ENCODE measurements at regions not wholly inside any gene's neighbourhood (a gene's known extent, or its start where the extent isn't known, plus 50 kb on each side); places are given as distances from the start of the nearest gene placed in this dataset.

DNA sequence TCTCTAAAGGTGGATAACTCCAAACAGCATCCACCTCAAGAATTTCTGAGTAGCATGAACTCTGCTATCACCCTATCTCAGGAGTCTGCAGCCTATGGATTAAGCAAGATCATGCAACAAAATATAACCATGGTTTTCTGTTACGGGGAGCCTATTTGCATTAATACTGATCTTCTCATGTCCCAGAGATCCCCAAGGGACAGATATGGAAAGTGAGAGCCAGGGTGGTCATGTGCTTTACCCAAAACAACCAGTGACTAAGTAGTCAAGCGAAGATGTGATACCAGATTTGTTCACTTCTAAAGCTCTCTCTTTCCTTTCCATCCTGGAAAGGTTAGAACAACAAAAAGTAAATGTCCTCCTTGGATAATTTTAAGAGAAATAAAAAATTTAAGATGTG lies 125.1 kb downstream of the PRRX1 start:
- Mint-ChIP-seq H3K4me3 (no peak overlapping the region), H3K4me1 (peaks cover 4% of the 10 kb centered on the region), H3K36me3 (ENCODE audit: low read depth) (no peaks in the 10 kb centered on the region), H3K27ac (no peak overlapping the region), H3K9me3 (peaks cover 1% of the 10 kb centered on the region), H3K27me3 (ENCODE audit: low read depth, poor library complexity) (no peaks in the 10 kb centered on the region)
- TF ChIP-seq, protein P1, sequence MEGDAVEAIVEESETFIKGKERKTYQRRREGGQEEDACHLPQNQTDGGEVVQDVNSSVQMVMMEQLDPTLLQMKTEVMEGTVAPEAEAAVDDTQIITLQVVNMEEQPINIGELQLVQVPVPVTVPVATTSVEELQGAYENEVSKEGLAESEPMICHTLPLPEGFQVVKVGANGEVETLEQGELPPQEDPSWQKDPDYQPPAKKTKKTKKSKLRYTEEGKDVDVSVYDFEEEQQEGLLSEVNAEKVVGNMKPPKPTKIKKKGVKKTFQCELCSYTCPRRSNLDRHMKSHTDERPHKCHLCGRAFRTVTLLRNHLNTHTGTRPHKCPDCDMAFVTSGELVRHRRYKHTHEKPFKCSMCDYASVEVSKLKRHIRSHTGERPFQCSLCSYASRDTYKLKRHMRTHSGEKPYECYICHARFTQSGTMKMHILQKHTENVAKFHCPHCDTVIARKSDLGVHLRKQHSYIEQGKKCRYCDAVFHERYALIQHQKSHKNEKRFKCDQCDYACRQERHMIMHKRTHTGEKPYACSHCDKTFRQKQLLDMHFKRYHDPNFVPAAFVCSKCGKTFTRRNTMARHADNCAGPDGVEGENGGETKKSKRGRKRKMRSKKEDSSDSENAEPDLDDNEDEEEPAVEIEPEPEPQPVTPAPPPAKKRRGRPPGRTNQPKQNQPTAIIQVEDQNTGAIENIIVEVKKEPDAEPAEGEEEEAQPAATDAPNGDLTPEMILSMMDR (IDR thresholded peaks at IDR 0.05): no peak
- DNase-seq: no peak

DNA sequence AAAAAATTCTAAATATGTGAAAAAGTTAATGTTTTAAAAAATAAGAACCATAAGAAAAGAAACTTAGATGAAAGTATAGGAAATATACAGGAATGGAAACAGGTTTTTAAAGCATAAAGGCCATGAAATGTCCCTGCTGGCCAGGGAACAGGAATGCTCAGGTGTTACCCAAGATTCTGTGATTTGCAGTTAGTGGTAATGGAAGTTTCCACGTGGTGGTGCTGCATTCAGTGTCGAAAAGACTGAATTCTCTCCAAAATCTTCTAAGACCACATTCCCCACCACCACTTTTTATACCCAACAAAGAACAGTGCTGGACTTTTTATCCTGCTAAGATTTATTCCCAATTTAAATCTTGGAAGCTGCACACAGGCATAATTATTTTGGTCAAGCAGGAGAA lies 126.2 kb downstream of the PRRX1 start:
- H3K9me3 Mint-ChIP-seq: no peaks in the 10 kb centered on the region
- TF ChIP-seq, protein P1 (IDR thresholded peaks at IDR 0.05): no peak
- DNase-seq: no peak
- H3K4me3 Mint-ChIP-seq: no peak overlapping the region
- H3K36me3 Mint-ChIP-seq (ENCODE audit: low read depth): no peaks in the 10 kb centered on the region
- no peak overlapping the region for H3K27ac Mint-ChIP-seq
- H3K4me1 Mint-ChIP-seq: peaks cover 4% of the 10 kb centered on the region
- no peaks in the 10 kb centered on the region for H3K27me3 Mint-ChIP-seq (ENCODE audit: low read depth, poor library complexity)

DNA sequence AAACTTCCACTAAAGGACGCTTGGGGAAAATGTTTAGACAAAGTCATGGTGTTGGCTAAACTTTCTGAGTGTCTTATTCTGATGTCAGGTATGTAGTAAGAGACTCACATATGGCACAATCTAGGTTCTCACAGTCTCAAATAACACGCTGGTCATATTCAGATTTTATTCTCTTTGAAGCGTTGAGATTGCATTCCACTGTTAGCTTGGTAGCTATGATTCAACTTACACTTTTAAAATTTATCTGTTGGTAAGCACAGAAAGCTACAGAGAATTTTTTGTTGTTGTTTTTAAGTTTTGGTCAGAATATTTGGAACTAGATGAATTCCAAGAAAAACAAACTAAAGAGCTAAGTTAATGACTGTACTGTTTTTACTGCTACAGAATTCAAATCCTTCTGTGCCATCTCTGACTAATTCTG lies 126.7 kb downstream of the PRRX1 start:
- no peak for DNase-seq
- H3K9me3 Mint-ChIP-seq: no peaks in the 10 kb centered on the region
- peaks cover 4% of the 10 kb centered on the region for H3K4me1 Mint-ChIP-seq
- no peak overlapping the region for H3K4me3 Mint-ChIP-seq
- H3K27me3 Mint-ChIP-seq (ENCODE audit: low read depth, poor library complexity): no peaks in the 10 kb centered on the region
- H3K27ac Mint-ChIP-seq: no peak overlapping the region
- TF ChIP-seq, protein P1 (IDR thresholded peaks at IDR 0.05): no peak
- H3K36me3 Mint-ChIP-seq (ENCODE audit: low read depth): no peaks in the 10 kb centered on the region

DNA sequence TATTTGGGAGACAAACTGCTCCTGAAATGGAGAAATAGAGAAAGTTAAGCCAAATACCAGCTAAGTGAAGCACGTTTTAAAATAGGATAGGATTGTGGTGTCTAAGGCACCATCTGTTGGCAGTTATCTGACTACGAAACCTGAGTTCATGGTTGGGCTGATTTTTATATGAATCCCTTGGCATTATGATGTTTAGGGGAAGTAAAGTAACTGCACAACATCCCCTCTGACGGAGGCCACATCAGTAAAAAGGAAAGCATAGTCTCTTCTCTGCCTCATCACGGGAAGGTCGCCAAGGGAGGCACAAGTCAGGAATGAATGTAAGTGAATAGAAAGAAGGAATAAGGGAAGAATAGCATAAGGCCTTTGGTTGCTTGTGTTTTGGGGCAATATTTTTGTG lies 128.0 kb downstream of the PRRX1 start:
- no peaks in the 10 kb centered on the region for H3K27me3 Mint-ChIP-seq (ENCODE audit: low read depth, poor library complexity)
- no peak for DNase-seq
- H3K4me1 Mint-ChIP-seq: peaks cover 4% of the 10 kb centered on the region
- H3K9me3 Mint-ChIP-seq: no peaks in the 10 kb centered on the region
- TF ChIP-seq, protein P1 (IDR thresholded peaks at IDR 0.05): no peak
- no peaks in the 10 kb centered on the region for H3K36me3 Mint-ChIP-seq (ENCODE audit: low read depth)
- no peak overlapping the region for H3K4me3 Mint-ChIP-seq
- H3K27ac Mint-ChIP-seq: no peak overlapping the region

DNA sequence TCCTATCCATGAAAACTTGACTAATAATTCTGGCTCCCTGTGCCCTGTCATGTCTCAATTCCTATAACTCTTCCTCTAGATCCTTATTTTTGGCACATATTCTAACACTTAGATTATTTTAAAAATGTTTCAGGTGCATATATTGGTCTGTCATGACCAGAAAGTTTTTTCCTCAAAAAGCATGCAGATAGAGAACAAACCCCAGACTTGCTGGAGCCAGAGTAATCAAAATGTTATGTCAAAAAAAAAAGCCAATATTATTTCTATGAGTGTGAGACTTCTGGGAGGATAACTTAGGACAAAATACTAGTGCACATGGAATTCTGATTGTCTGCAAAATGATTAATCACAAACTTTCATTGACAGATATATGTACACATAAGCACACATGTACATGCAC lies 135.1 kb upstream of the MROH9 start:
- Mint-ChIP-seq H3K27me3 (ENCODE audit: low read depth, poor library complexity) (no peaks in the 10 kb centered on the region), H3K4me3 (no peak overlapping the region), H3K27ac (no peak overlapping the region), H3K36me3 (ENCODE audit: low read depth) (no peaks in the 10 kb centered on the region), H3K9me3 (no peaks in the 10 kb centered on the region), H3K4me1 (no peaks in the 10 kb centered on the region)
- TF ChIP-seq, protein P1 (IDR thresholded peaks at IDR 0.05): no peak
- DNase-seq: no peak

DNA sequence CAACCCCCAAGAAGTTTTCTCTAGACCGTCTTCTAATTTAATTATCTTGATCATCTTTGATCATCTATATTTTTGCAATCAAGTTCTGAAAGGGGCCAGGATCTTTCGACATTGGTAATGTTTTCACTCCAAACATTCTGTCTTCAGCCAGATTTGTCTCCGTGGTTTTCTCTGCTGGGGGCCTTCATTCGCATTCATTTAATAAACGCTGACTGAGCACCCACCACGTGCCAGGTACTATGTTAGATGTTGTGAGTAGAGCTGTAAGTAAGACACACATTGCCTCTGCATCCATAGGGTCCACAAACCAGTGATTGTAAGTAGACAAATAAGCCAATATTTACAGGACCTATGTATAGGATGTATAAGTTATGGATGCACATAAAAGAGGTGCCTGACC lies 134.5 kb upstream of the MROH9 start:
- no peak overlapping the region for H3K27ac Mint-ChIP-seq
- no peak overlapping the region for H3K4me3 Mint-ChIP-seq
- DNase-seq: no peak
- TF ChIP-seq, protein P1 (IDR thresholded peaks at IDR 0.05): no peak
- H3K9me3 Mint-ChIP-seq: no peaks in the 10 kb centered on the region
- H3K27me3 Mint-ChIP-seq (ENCODE audit: low read depth, poor library complexity): no peaks in the 10 kb centered on the region
- no peaks in the 10 kb centered on the region for H3K36me3 Mint-ChIP-seq (ENCODE audit: low read depth)
- H3K4me1 Mint-ChIP-seq: no peaks in the 10 kb centered on the region
